ENCODE measurements at regions not wholly inside any gene's neighbourhood (a gene's known extent, or its start where the extent isn't known, plus 50 kb on each side); places are given as distances from the start of the nearest gene placed in this dataset.
"Not testable (repeated sequence)": the region's sequence is repeated elsewhere in the genome, so short reads cannot be mapped to it uniquely, and the experiment has no call there.

GRCh38 chr2:64277101-64277849 lies 133.1 kb upstream of the PELI1 start:
- DNase-seq (ENCODE audit: extremely low spot score, insufficient read length, low read depth) (no peak), FAIRE-seq (no peak)

- FAIRE-seq; DNase-seq (ENCODE audit: extremely low spot score, insufficient read length, low read depth): not testable (repeated sequence)
These were observed 136.6 kb upstream of the PELI1 start for GRCh38 chr2:64280812-64281211.

GRCh38 chr2:64283006-64283570 lies 138.9 kb upstream of the PELI1 start:
- no peak for DNase-seq (ENCODE audit: extremely low spot score, insufficient read length, low read depth)
- FAIRE-seq = no peak

- FAIRE-seq = peak; percentile 84
- DNase-seq (ENCODE audit: extremely low spot score, insufficient read length, low read depth) = peak; percentile 30
These were observed 139.6 kb upstream of the PELI1 start for GRCh38 chr2:64283641-64284361.

- no peak for DNase-seq (ENCODE audit: extremely low spot score, insufficient read length, low read depth)
- no peak for FAIRE-seq
These were observed 140.5 kb upstream of the PELI1 start for GRCh38 chr2:64284751-64285150.

GRCh38 chr2:64287202-64287740 lies 143.1 kb upstream of the PELI1 start:
- no peak for FAIRE-seq
- no peak for DNase-seq (ENCODE audit: extremely low spot score, insufficient read length, low read depth)

- DNase-seq (ENCODE audit: extremely low spot score, insufficient read length, low read depth) = no peak
- FAIRE-seq = no peak
These were observed 144.3 kb upstream of the PELI1 start for GRCh38 chr2:64288321-64289193.

- FAIRE-seq (no peak), DNase-seq (ENCODE audit: extremely low spot score, insufficient read length, low read depth) (no peak)
These were observed 145.0 kb upstream of the PELI1 start for GRCh38 chr2:64289251-64289650.

- DNase-seq (ENCODE audit: extremely low spot score, insufficient read length, low read depth) = no peak
- no peak for FAIRE-seq
These were observed 145.5 kb upstream of the PELI1 start for GRCh38 chr2:64289737-64290136.

GRCh38 chr2:64291181-64291580 lies 147.0 kb upstream of the PELI1 start:
- no peak for FAIRE-seq
- no peak for DNase-seq (ENCODE audit: extremely low spot score, insufficient read length, low read depth)

GRCh38 chr2:64295326-64296139 lies 151.3 kb upstream of the PELI1 start:
- peak; percentile 82 for FAIRE-seq
- DNase-seq (ENCODE audit: extremely low spot score, insufficient read length, low read depth) = peak; percentile 26

- FAIRE-seq (peak; percentile 12), DNase-seq (ENCODE audit: extremely low spot score, insufficient read length, low read depth) (no peak)
These were observed 151.9 kb upstream of the PELI1 start for GRCh38 chr2:64296140-64296480.

GRCh38 chr2:64296695-64297346 lies 152.6 kb upstream of the PELI1 start:
- FAIRE-seq (no peak), DNase-seq (ENCODE audit: extremely low spot score, insufficient read length, low read depth) (no peak)

GRCh38 chr2:64298161-64298560 lies 153.9 kb upstream of the PELI1 start:
- FAIRE-seq (no peak), DNase-seq (ENCODE audit: extremely low spot score, insufficient read length, low read depth) (no peak)

- FAIRE-seq = no peak
- DNase-seq (ENCODE audit: extremely low spot score, insufficient read length, low read depth) = no peak
These were observed 153.9 kb upstream of the LGALSL start for GRCh38 chr2:64300066-64300465.

GRCh38 chr2:64303250-64303649 lies 150.7 kb upstream of the LGALSL start:
- DNase-seq (ENCODE audit: extremely low spot score, insufficient read length, low read depth) = no peak
- no peak for FAIRE-seq

GRCh38 chr2:64307421-64307820 lies 146.5 kb upstream of the LGALSL start:
- no peak for FAIRE-seq

GRCh38 chr2:64311191-64311910 lies 142.6 kb upstream of the LGALSL start:
- no peak for FAIRE-seq
- no peak for DNase-seq (ENCODE audit: extremely low spot score, insufficient read length, low read depth)

More at GRCh38 chr2:64307421-64307820, 146.5 kb upstream of the LGALSL start:
- no peak for DNase-seq (ENCODE audit: extremely low spot score, insufficient read length, low read depth)
